GM13976 (cell line): ENCODE measurements at regions not wholly inside any gene's neighbourhood (a gene's known extent, or its start where the extent isn't known, plus 50 kb on each side); places are given as distances from the start of the nearest gene placed in this dataset.

ENCODE experiments used
- DNase-seq: peaks from one replicate; pipeline ENCODE4 v3.0.0; 2012; ENCODE audit warnings: low spot score
- in situ Hi-C: fragments of 300-500 bp; cut with MboI; formaldehyde crosslinking; loops from one replicate; pipeline ENCODE4 v1.12.0; 2022; ENCODE audit warnings: low sequenced_read_pairs, mixed read lengths, inconsistent platforms; ENCODE audit not compliant: unreplicated experiment
- TF ChIP-seq, protein P1 (sequence below): IDR thresholded peaks from 2 replicates; pipeline ENCODE4 v1.5.1; 2012; ENCODE audit warnings: borderline replicate concordance, mild to moderate bottlenecking; ENCODE audit not compliant: insufficient read depth; ENCODE audit errors: extremely low read depth, missing control alignments, control extremely low read depth

- DNase-seq: no peak
- TF ChIP-seq, protein P1, sequence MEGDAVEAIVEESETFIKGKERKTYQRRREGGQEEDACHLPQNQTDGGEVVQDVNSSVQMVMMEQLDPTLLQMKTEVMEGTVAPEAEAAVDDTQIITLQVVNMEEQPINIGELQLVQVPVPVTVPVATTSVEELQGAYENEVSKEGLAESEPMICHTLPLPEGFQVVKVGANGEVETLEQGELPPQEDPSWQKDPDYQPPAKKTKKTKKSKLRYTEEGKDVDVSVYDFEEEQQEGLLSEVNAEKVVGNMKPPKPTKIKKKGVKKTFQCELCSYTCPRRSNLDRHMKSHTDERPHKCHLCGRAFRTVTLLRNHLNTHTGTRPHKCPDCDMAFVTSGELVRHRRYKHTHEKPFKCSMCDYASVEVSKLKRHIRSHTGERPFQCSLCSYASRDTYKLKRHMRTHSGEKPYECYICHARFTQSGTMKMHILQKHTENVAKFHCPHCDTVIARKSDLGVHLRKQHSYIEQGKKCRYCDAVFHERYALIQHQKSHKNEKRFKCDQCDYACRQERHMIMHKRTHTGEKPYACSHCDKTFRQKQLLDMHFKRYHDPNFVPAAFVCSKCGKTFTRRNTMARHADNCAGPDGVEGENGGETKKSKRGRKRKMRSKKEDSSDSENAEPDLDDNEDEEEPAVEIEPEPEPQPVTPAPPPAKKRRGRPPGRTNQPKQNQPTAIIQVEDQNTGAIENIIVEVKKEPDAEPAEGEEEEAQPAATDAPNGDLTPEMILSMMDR: no peak
- in situ Hi-C loops: no loop called here
Observed at GRCh38 chr19:31706131-31706530, 356.9 kb upstream of the TSHZ3 start.

DNA sequence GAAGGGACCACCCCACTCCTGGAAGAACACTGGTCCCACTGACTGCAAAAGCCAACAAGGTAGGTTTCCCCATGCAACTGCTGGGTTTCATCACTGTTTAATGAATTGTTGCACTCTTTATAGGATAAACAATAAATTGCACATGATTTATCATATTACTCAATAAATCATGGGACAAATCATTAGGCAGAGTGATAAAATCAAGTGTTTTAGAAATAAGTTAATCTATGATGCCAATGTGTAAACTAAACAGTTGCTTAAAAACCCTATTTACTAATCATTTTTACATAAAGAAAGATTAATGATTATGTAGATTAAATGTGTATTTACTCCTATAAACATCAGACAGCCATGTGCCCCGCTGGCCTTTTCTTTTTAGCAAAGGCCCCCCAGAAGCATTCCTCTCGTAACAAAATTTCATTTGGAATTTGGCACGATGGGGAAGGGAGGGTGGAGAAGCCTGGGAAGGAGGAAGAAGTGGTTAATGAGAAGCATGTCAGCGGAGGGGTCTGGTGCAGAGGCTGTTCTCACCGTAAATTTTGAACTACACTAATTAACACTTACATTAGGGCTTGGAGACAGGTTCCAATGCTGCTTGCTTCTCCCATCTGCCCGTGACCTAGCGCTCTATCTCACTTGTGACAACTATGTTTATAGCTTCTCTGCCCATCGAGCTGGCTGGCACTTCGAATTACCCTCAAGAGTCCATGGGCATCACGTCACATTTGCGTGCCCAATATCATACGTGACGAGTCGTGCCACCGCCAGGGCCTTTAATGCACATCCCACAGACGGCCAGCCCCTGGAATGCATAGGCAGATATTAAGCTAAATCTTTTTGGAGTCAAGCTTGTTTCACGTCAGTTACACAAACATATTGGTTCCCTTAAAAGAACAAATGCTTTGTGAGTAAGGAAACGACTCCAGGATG, 357.7 kb upstream of the TSHZ3 start:
- in situ Hi-C loops: no loop called here
- no peak for DNase-seq
- TF ChIP-seq, protein P1: no peak

DNA sequence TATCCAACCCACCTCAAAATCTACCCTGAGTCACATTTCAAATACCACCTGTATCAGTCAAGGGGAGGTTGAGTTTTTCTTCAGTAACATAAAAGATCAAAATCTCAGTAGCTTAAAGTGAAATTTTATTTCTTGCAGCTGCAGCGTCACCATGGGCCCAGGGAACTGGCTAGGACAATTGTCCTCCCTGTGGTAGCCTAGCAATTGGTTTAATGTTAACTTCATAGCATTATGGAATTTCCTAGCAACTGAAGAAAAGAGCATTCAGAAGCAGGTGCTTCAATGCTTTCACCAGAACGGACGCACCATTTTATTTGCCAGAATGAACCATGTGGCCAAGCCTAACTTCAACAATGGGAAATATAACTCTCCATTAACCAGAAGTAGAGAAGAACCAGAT, 359.3 kb upstream of the TSHZ3 start:
- no peak for DNase-seq
- in situ Hi-C loops: no loop called here
- TF ChIP-seq, protein P1: no peak

- DNase-seq: no peak
- in situ Hi-C loops: no loop called here
- TF ChIP-seq, protein P1: no peak
Observed at GRCh38 chr19:31709476-31709875, 360.2 kb upstream of the TSHZ3 start.

- DNase-seq: no peak
- TF ChIP-seq, protein P1: no peak
- in situ Hi-C loops: no loop called here
Observed at GRCh38 chr19:31715249-31715945, 366.2 kb upstream of the TSHZ3 start.

DNA sequence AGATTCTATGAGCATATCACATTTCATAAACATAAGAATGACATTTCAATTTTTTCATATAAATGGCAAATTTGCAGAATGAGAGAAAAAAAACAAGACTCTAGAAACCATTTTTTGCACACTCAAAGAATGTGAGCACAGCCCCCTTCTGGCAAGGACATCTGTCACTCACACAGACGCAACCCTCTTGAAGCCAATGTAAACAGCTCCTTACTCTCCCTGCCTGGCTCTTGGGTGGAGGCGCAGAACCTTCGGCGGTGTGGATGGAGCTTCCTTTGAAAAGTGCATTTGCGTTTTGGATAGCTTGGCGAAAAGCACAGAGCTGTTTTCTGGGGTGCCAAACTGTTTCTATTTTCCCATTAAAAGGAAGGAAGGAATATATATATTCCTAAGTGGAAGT, 367.6 kb upstream of the TSHZ3 start:
- in situ Hi-C loops: no loop called here
- DNase-seq: no peak
- TF ChIP-seq, protein P1: no peak
